ENCODE measurements at regions not wholly inside any gene's neighbourhood (a gene's known extent, or its start where the extent isn't known, plus 50 kb on each side); places are given as distances from the start of the nearest gene placed in this dataset.
"Not testable (repeated sequence)": the region's sequence is repeated elsewhere in the genome, so short reads cannot be mapped to it uniquely, and the experiment has no call there.

GRCh38 chr11:7150104-7150503, 61.3 kb downstream of the RBMXL2 start:
- not testable (repeated sequence) for TF ChIP-seq POLR2A (IDR thresholded peaks at IDR 0.05; ENCODE audit: low read depth, low read length); CTCF (IDR thresholded peaks at IDR 0.05; ENCODE audit: extremely low read depth in 1 of 2, insufficient read depth in 1 of 2, low read depth in 1 of 2, low read length in 2 of 2)

All from endothelial cell of umbilical vein (primary cell).